Neural cell (in vitro differentiated cells): ENCODE measurements at regions not wholly inside any gene's neighbourhood (a gene's known extent, or its start where the extent isn't known, plus 50 kb on each side); places are given as distances from the start of the nearest gene placed in this dataset.

Experiments
- H2AFZ ChIP-seq: fragments of 200-600, 300-800 bp; sonication (generic), shearing (Covaris generic); 2 replicates; pipeline ENCODE4 v1.6.0; 2014; ENCODE audit warnings: low read depth, mild to moderate bottlenecking, antibody characterized with exemption, low read length, moderate library complexity
- H3F3A ChIP-seq: fragments of 200-600 bp; shearing (Covaris generic); 2 replicates; pipeline ENCODE4 v1.6.1; 2016; ENCODE audit warnings: mild to moderate bottlenecking, moderate library complexity, mixed read lengths, antibody characterized with exemption, low read length; ENCODE audit not compliant: insufficient read depth, poor library complexity, severe bottlenecking
- H3K27ac ChIP-seq: fragments of 200-600, 300-800 bp; sonication (generic), shearing (Covaris generic); 2 replicates; pipeline ENCODE4 v1.5.1; 2014; ENCODE audit warnings: mild to moderate bottlenecking, low read length, moderate library complexity
- H3K27me3 ChIP-seq: fragments of 300-800, 200-600 bp; sonication (generic), shearing (Covaris generic); 2 replicates; pipeline ENCODE4 v1.6.0; 2014; ENCODE audit warnings: mild to moderate bottlenecking, low read depth, low read length, moderate library complexity; ENCODE audit not compliant: insufficient read depth
- H3K36me3 ChIP-seq: fragments of 300-800, 200-600 bp; sonication (generic), shearing (Covaris generic); 2 replicates; pipeline ENCODE4 v1.5.1; 2014; ENCODE audit warnings: mild to moderate bottlenecking, antibody characterized with exemption, low read length, moderate library complexity; ENCODE audit not compliant: insufficient read depth
- H3K4me2 ChIP-seq: fragments of 300-800, 200-600 bp; sonication (generic), shearing (Covaris generic); 2 replicates; pipeline ENCODE4 v1.6.0; 2014; ENCODE audit warnings: mild to moderate bottlenecking, low read length
- H3K4me3 ChIP-seq: fragments of 300-800, 200-600 bp; sonication (generic), shearing (Covaris generic); 2 replicates; pipeline ENCODE4 v1.5.1; 2014; ENCODE audit warnings: mild to moderate bottlenecking, low read length, moderate library complexity
- H3K79me2 ChIP-seq: fragments of 200-600 bp; shearing (Covaris generic); replicated peaks from 2 replicates; pipeline ENCODE4 v1.6.0; 2014; ENCODE audit warnings: mild to moderate bottlenecking, low read length, moderate library complexity; ENCODE audit not compliant: insufficient read depth
- H3K9ac ChIP-seq: fragments of 300-800, 200-600 bp; sonication (generic), shearing (Covaris generic); 2 replicates; pipeline ENCODE4 v1.6.1; 2016; ENCODE audit warnings: mild to moderate bottlenecking, low read length, mixed read lengths
- H3K9me2 ChIP-seq: fragments of 200-600 bp; shearing (Covaris generic); 2 replicates; pipeline ENCODE4 v1.6.1; 2016; ENCODE audit warnings: mild to moderate bottlenecking, low read length, mixed read lengths; ENCODE audit not compliant: insufficient read depth
- H3K9me3 ChIP-seq: fragments of 200-600, 300-800 bp; sonication (generic), shearing (Covaris generic); 2 replicates; pipeline ENCODE4 v1.6.1; 2016; ENCODE audit warnings: mild to moderate bottlenecking, mixed run types, low read length, moderate library complexity, mixed read lengths
- H4K20me1 ChIP-seq: fragments of 200-600 bp; shearing (Covaris generic); 2 replicates; pipeline ENCODE4 v1.6.1; 2016; ENCODE audit warnings: mild to moderate bottlenecking, mixed run types; ENCODE audit not compliant: insufficient read depth
- CTCF ChIP-seq: fragments of 450-650 bp; IDR thresholded peaks from 2 replicates; pipeline ENCODE4 v1.5.1; 2014; ENCODE audit warnings: antibody characterized with exemption, mild to moderate bottlenecking, moderate library complexity; ENCODE audit not compliant: poor library complexity, severe bottlenecking
- EP300 ChIP-seq: fragments of 450-650 bp; conservative IDR thresholded peaks from 2 replicates; pipeline ENCODE4 v1.6.1; 2014; ENCODE audit warnings: antibody characterized with exemption, mild to moderate bottlenecking, moderate library complexity; ENCODE audit not compliant: poor library complexity, severe bottlenecking
- EZH2 ChIP-seq: fragments of 200-600, 300-800 bp; shearing (Covaris generic), sonication (generic); IDR thresholded peaks from 2 replicates; pipeline ENCODE4 v1.6.1; 2014; ENCODE audit warnings: antibody characterized with exemption, low read length, borderline replicate concordance, mild to moderate bottlenecking; ENCODE audit not compliant: insufficient read depth, poor library complexity, severe bottlenecking
- MXI1 ChIP-seq: fragments of 450-650 bp; conservative IDR thresholded peaks from 2 replicates; pipeline ENCODE4 v1.6.1; 2014; ENCODE audit warnings: antibody characterized with exemption, mild to moderate bottlenecking; ENCODE audit not compliant: poor library complexity, severe bottlenecking
- POLR2AphosphoS5 ChIP-seq: IDR thresholded peaks from 2 replicates; pipeline ENCODE4 v1.6.1; 2012
- REST ChIP-seq: IDR thresholded peaks from 2 replicates; pipeline ENCODE4 v1.6.1; 2012; ENCODE audit warnings: borderline replicate concordance
- SMC3 ChIP-seq: fragments of 450-650 bp; conservative IDR thresholded peaks from 2 replicates; pipeline ENCODE4 v1.6.1; 2014; ENCODE audit warnings: antibody characterized with exemption, mild to moderate bottlenecking, moderate library complexity; ENCODE audit not compliant: poor library complexity
- TAF1 ChIP-seq: IDR thresholded peaks from 2 replicates; pipeline ENCODE4 v1.6.1; 2012; ENCODE audit warnings: low read depth

GRCh38 chr21:16540966-16541727, 811.4 kb downstream of the USP25 start:
- no peaks in the 10 kb centered on the region for H3K9me2 ChIP-seq
- H3K36me3 ChIP-seq: no peaks in the 10 kb centered on the region
- H2AFZ ChIP-seq: no peak overlapping the region
- H4K20me1 ChIP-seq: no peaks in the 10 kb centered on the region
- H3K27me3 ChIP-seq: no peaks in the 10 kb centered on the region
- no peak overlapping the region for H3K4me3 ChIP-seq
- no peak for TF ChIP-seq REST
- TF ChIP-seq SMC3: no peak
- no peak for TF ChIP-seq EZH2
- no peak for TF ChIP-seq CTCF
- TF ChIP-seq MXI1: no peak
- TF ChIP-seq POLR2AphosphoS5: no peak
- no peaks in the 10 kb centered on the region for H3K9me3 ChIP-seq
- H3K27ac ChIP-seq: no peak overlapping the region
- H3F3A ChIP-seq: no peaks in the 10 kb centered on the region
- H3K79me2 ChIP-seq: no peaks in the 10 kb centered on the region
- H3K9ac ChIP-seq: no peak overlapping the region
- no peak overlapping the region for H3K4me2 ChIP-seq

- no peaks in the 10 kb centered on the region for H3K9me2 ChIP-seq
- H3K4me2 ChIP-seq: no peak overlapping the region
- H3K9me3 ChIP-seq: no peaks in the 10 kb centered on the region
- no peaks in the 10 kb centered on the region for H3F3A ChIP-seq
- TF ChIP-seq TAF1: no peak
- TF ChIP-seq SMC3: no peak
- TF ChIP-seq EP300: no peak
- TF ChIP-seq MXI1: no peak
- H3K27me3 ChIP-seq: no peaks in the 10 kb centered on the region
- H3K9ac ChIP-seq: no peak overlapping the region
- H3K4me3 ChIP-seq: no peak overlapping the region
- H3K27ac ChIP-seq: no peak overlapping the region
- H3K79me2 ChIP-seq: no peaks in the 10 kb centered on the region
- H2AFZ ChIP-seq: no peak overlapping the region
- H3K36me3 ChIP-seq: no peaks in the 10 kb centered on the region
- no peaks in the 10 kb centered on the region for H4K20me1 ChIP-seq
Observed at GRCh38 chr21:16550118-16550517, 820.3 kb downstream of the USP25 start.
